SK-N-SH treated with all-trans-retinoic acid at 6 μM for 48 hours (cell line): ENCODE measurements at regions not wholly inside any gene's neighbourhood (a gene's known extent, or its start where the extent isn't known, plus 50 kb on each side); places are given as distances from the start of the nearest gene placed in this dataset.
"Not testable (repeated sequence)": the region's sequence is repeated elsewhere in the genome, so short reads cannot be mapped to it uniquely, and the experiment has no call there.

Experiments
- ATAC-seq: fragments of 200-7000 bp; cut with Tn5 transposase; 3 replicates; pipeline ENCODE4 v1.9.1; 2020; ENCODE audit warnings: mild to moderate bottlenecking, moderate library complexity
- ARNTL ChIP-seq: fragments of 450-650 bp; formaldehyde crosslinking; IDR thresholded peaks from 2 replicates; pipeline ENCODE4 v1.5.0; 2020; ENCODE audit warnings: low read depth, mild to moderate bottlenecking, moderate library complexity, borderline replicate concordance
- BACH2 ChIP-seq: fragments of 250-450 bp; sonication (Bioruptor Pico); IDR thresholded peaks from 2 replicates; pipeline ENCODE4 v1.9.0; 2021; ENCODE audit warnings: mild to moderate bottlenecking, borderline replicate concordance
- CREB5 ChIP-seq: fragments of 250-450 bp; sonication (Bioruptor Pico); IDR thresholded peaks from 2 replicates; pipeline ENCODE4 v1.5.1; 2020; ENCODE audit warnings: low read depth, mild to moderate bottlenecking, moderate library complexity
- CSDC2 ChIP-seq: fragments of 250-450 bp; sonication (Bioruptor Pico); IDR thresholded peaks from 2 replicates; pipeline ENCODE4 v1.5.0; 2020; ENCODE audit warnings: mild to moderate bottlenecking, moderate library complexity
- CSRNP3 ChIP-seq: fragments of 250-450 bp; sonication (Bioruptor Pico); IDR thresholded peaks from 2 replicates; pipeline ENCODE4 v1.5.1; 2021; ENCODE audit warnings: mild to moderate bottlenecking, moderate library complexity
- ESRRG ChIP-seq: fragments of 250-450 bp; sonication (Bioruptor Pico); IDR thresholded peaks from 2 replicates; pipeline ENCODE4 v1.6.1; 2021; ENCODE audit warnings: mild to moderate bottlenecking
- GLIS3 ChIP-seq: fragments of 250-450 bp; sonication (Bioruptor Pico); IDR thresholded peaks from 2 replicates; pipeline ENCODE4 v1.5.0; 2020; ENCODE audit warnings: mild to moderate bottlenecking, moderate library complexity
- OSR1 ChIP-seq: fragments of 250-450 bp; sonication (Bioruptor Pico); IDR thresholded peaks from 2 replicates; pipeline ENCODE4 v1.8.0; 2022; ENCODE audit warnings: moderate library complexity, mild to moderate bottlenecking, inconsistent platforms
- PATZ1 ChIP-seq: fragments of 250-450 bp; sonication (Bioruptor Pico); IDR thresholded peaks from 2 replicates; pipeline ENCODE4 v1.8.0; 2020; ENCODE audit warnings: mild to moderate bottlenecking, moderate library complexity, borderline replicate concordance
- POU6F1 ChIP-seq: fragments of 250-450 bp; sonication (Bioruptor Pico); IDR thresholded peaks from 2 replicates; pipeline ENCODE4 v1.8.0; 2021; ENCODE audit warnings: low read depth, mild to moderate bottlenecking, moderate library complexity, borderline replicate concordance
- RARB ChIP-seq: fragments of 250-450 bp; sonication (Bioruptor Pico); IDR thresholded peaks from 2 replicates; pipeline ENCODE4 v1.8.0; 2021; ENCODE audit warnings: mild to moderate bottlenecking, moderate library complexity
- SNAI2 ChIP-seq: fragments of 250-450 bp; sonication (Bioruptor Pico); IDR thresholded peaks from 2 replicates; pipeline ENCODE4 v1.5.0; 2020; ENCODE audit warnings: mild to moderate bottlenecking, moderate library complexity
- TCF4 ChIP-seq: fragments of 250-450 bp; sonication (Bioruptor Pico); IDR thresholded peaks from 2 replicates; pipeline ENCODE4 v1.8.0; 2021; ENCODE audit warnings: mild to moderate bottlenecking, moderate library complexity, borderline replicate concordance
- TOX ChIP-seq: fragments of 250-450 bp; sonication (Bioruptor Pico); IDR thresholded peaks from 2 replicates; pipeline ENCODE4 v1.8.0; 2021; ENCODE audit warnings: mild to moderate bottlenecking, moderate library complexity, borderline replicate concordance
- TSHZ2 ChIP-seq: fragments of 250-450 bp; sonication (Bioruptor Pico); IDR thresholded peaks from 2 replicates; pipeline ENCODE4 v1.5.0; 2020; ENCODE audit warnings: mild to moderate bottlenecking, moderate library complexity
- ZC3H10 ChIP-seq: fragments of 250-450 bp; sonication (Bioruptor Pico); IDR thresholded peaks from 2 replicates; pipeline ENCODE4 v1.5.1; 2021; ENCODE audit warnings: mild to moderate bottlenecking, moderate library complexity
- ZFP3 ChIP-seq: fragments of 250-450 bp; sonication (Bioruptor Pico); IDR thresholded peaks from 2 replicates; pipeline ENCODE4 v1.5.0; 2020; ENCODE audit warnings: mild to moderate bottlenecking, moderate library complexity
- ZFP30 ChIP-seq: fragments of 450-650 bp; formaldehyde crosslinking; IDR thresholded peaks from 2 replicates; pipeline ENCODE4 v1.5.0; 2022; ENCODE audit warnings: mild to moderate bottlenecking, moderate library complexity
- ZNF565 ChIP-seq: fragments of 450-650 bp; formaldehyde crosslinking; conservative IDR thresholded peaks from 2 replicates; pipeline ENCODE4 v1.5.0; 2020; ENCODE audit warnings: low read depth, mild to moderate bottlenecking, moderate library complexity
- ZNF70 ChIP-seq: fragments of 450-650 bp; formaldehyde crosslinking; IDR thresholded peaks from 2 replicates; pipeline ENCODE4 v1.5.0; 2020; ENCODE audit warnings: mild to moderate bottlenecking, moderate library complexity

GRCh38 chr4:186847429-186848131, 123.9 kb upstream of the FAT1 start:
- ATAC-seq: not testable (repeated sequence)

- no peak for ATAC-seq
- TF ChIP-seq ZFP30: no peak
- no peak for TF ChIP-seq CREB5
- TF ChIP-seq ARNTL (CRISPR knock-in tag): no peak
- no peak for TF ChIP-seq ZFP3 (CRISPR knock-in tag)
- TF ChIP-seq TSHZ2 (CRISPR knock-in tag): no peak
- no peak for TF ChIP-seq GLIS3 (CRISPR knock-in tag)
- TF ChIP-seq CSRNP3: no peak
These were observed 124.8 kb upstream of the FAT1 start for GRCh38 chr4:186848437-186848836.

- ATAC-seq: no peak
- TF ChIP-seq SNAI2 (CRISPR knock-in tag) (no peak), OSR1 (CRISPR knock-in tag) (no peak), RARB (CRISPR knock-in tag) (no peak), ARNTL (CRISPR knock-in tag) (no peak), ESRRG (CRISPR knock-in tag) (no peak), POU6F1 (CRISPR knock-in tag) (no peak)
These were observed 127.8 kb upstream of the FAT1 start for GRCh38 chr4:186851291-186852072.

GRCh38 chr4:186852073-186852420, 128.4 kb upstream of the FAT1 start:
- ATAC-seq: no peak
- no peak for TF ChIP-seq ZC3H10 (CRISPR knock-in tag)
- no peak for TF ChIP-seq CSDC2 (CRISPR knock-in tag)
- TF ChIP-seq ARNTL (CRISPR knock-in tag): no peak
- no peak for TF ChIP-seq PATZ1 (CRISPR knock-in tag)
- TF ChIP-seq BACH2 (CRISPR knock-in tag): no peak
- no peak for TF ChIP-seq TOX (CRISPR knock-in tag)
- TF ChIP-seq TSHZ2 (CRISPR knock-in tag): no peak
- TF ChIP-seq ZNF70 (CRISPR knock-in tag): no peak
- no peak for TF ChIP-seq ZNF565 (CRISPR knock-in tag)
- no peak for TF ChIP-seq TCF4 (CRISPR knock-in tag)
- TF ChIP-seq ESRRG (CRISPR knock-in tag): no peak
- no peak for TF ChIP-seq CREB5
- no peak for TF ChIP-seq SNAI2 (CRISPR knock-in tag)
